HAP-1 (cell line): ENCODE measurements at regions not wholly inside any gene's neighbourhood (a gene's known extent, or its start where the extent isn't known, plus 50 kb on each side); places are given as distances from the start of the nearest gene placed in this dataset.
"Not testable (repeated sequence)": the region's sequence is repeated elsewhere in the genome, so short reads cannot be mapped to it uniquely, and the experiment has no call there.

Experiments used
- DNase-seq, 2 experiments: peaks; one replicate each; pipeline ENCODE4 v3.0.0-alpha.2; 2016 to 2020; ENCODE audit warnings: low spot score in 2 of 2
- H3K27me3 ChIP-seq: fragments of 250-450 bp; sonication (Bioruptor Pico); 2 replicates; pipeline ENCODE4 v1.5.1; 2020; ENCODE audit warnings: low read depth, mild to moderate bottlenecking, moderate library complexity
- H3K36me3 ChIP-seq: fragments of 250-450 bp; sonication (Bioruptor Pico); replicated peaks from 2 replicates; pipeline ENCODE4 v1.5.1; 2020; ENCODE audit warnings: mild to moderate bottlenecking
- H3K4me1 ChIP-seq: fragments of 250-450 bp; sonication (Bioruptor Pico); 2 replicates; pipeline ENCODE4 v1.5.1; 2020; ENCODE audit warnings: mild to moderate bottlenecking
- H3K4me3 ChIP-seq: fragments of 250-450 bp; sonication (Bioruptor Pico); 2 replicates; pipeline ENCODE4 v1.5.1; 2020; ENCODE audit warnings: mild to moderate bottlenecking, moderate library complexity
- H3K9me3 ChIP-seq: fragments of 250-450 bp; sonication (Bioruptor Pico); 2 replicates; pipeline ENCODE4 v1.5.1; 2020; ENCODE audit warnings: mild to moderate bottlenecking, moderate library complexity
- in situ Hi-C: fragments of 300-500 bp; cut with MboI; formaldehyde crosslinking; loops from 3 replicates; pipeline ENCODE4 v1.14.3; 2020; ENCODE audit warnings: low sequenced_read_pairs, inconsistent platforms, mixed read lengths

DNA sequence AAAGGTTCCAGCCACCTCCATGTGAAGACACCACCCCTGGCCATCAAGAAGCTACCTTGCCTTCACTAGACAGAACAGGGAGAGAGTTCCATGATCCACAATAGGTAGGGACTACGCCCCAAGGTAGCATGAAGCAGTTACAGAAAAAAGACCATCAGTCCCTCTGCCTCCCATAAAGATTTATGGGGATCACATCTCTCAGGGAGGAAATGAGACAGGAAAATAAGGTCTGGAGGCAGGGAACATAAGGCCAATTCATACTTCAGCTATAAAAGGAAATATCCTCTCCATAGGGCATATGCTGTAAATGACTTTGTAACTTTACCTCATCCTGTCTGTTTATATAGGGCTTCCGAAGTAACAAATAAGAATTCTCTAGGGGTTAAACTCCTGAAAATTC is 129.4 kb downstream of the OR2B2 start:
- Histone ChIP-seq H3K27me3 (no peaks in the 10 kb centered on the region), H3K9me3 (no peaks in the 10 kb centered on the region), H3K36me3 (no peaks in the 10 kb centered on the region), H3K4me3 (no peak overlapping the region), H3K4me1 (peaks cover 11% of the 10 kb centered on the region)
- in situ Hi-C loops, result no loop called here
- no peak for DNase-seq

DNA sequence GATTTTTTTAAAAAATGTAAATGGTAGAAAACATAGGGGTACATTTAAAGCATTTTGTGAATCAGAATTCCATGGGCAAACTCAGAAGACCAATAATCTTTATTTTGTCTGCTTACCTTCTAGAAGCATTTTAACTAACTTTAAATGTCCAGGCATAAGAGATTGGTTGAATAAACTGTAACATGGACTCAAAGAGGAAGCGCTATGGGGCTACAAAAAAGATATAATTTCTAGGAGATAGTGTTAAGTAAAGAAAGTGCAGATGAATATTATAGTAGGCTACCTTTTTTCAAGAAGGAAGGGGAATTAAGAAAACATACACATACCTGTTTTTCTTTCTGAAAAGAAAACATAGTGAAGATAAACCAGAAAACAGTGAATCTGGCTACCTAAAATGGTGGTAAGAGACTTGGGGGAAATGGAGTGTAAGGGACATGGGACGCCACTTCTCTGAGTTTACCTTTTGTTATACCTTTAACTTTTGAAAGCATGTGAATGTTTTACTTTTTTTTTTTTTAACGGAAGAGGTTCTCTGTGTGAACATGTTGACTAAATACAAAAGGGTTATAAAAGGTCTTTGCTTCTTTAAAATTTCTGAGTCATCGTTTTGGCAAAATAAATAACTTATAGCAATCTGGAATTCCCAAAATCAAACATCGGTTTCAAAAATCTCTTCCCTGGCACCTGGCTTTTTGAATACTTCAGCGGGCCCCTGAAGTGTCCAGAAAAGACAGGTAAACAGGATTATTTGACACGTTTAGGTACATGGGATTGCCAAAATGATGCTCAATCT is 133.4 kb downstream of the OR2B2 start:
- H3K27me3 ChIP-seq, result no peaks in the 10 kb centered on the region
- H3K4me1 ChIP-seq, result peaks cover 16% of the 10 kb centered on the region
- in situ Hi-C loops, result no loop called here
- no peak for DNase-seq
- no peak overlapping the region for H3K4me3 ChIP-seq
- H3K36me3 ChIP-seq, result no peaks in the 10 kb centered on the region
- 0 out of 2 replicates have a peak, but pooled peaks cover 2% of the 10 kb centered on the region for H3K9me3 ChIP-seq

DNA sequence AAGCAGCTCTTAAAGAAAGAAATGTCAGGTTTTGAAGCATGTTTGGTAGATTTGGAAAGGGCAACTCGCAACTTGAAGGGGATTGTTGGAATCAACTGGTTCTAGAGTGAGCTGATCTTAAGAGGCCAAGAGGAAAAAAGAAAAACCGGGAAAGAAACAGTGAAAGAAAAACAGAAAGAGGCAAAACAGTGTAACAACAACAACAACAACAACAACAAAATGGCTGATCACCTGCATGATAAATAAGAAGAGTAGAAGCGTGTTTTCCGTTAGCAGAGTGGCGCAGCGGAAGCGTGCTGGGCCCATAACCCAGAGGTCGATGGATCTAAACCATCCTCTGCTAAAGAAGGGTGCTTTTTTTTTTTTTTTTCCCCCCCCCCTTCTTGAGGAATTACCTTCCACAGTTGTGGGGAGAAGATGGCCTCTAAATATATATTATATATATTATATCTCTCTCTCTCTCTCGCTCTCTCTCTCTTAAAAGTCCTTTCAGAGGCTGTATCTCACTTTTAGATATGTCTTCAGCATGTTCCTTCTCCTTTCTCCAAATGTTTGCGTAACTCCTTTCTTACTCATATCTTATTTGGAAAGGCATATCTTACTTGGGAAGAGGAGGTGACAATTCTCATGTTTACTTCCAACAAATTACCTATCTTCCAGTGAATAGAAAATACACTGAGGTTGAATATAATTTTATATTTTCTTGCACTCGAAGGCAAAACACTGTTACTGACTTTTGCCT is 134.4 kb downstream of the OR2B2 start:
- Histone ChIP-seq H3K36me3 (no peaks in the 10 kb centered on the region), H3K4me3 (no peak overlapping the region), H3K4me1 (peaks cover 16% of the 10 kb centered on the region), H3K27me3 (no peaks in the 10 kb centered on the region), H3K9me3 (0 out of 2 replicates have a peak, but pooled peaks cover 2% of the 10 kb centered on the region)
- in situ Hi-C loops, result no loop called here
- peak in 1 of 2 experiments; percentile 30 for DNase-seq

DNA sequence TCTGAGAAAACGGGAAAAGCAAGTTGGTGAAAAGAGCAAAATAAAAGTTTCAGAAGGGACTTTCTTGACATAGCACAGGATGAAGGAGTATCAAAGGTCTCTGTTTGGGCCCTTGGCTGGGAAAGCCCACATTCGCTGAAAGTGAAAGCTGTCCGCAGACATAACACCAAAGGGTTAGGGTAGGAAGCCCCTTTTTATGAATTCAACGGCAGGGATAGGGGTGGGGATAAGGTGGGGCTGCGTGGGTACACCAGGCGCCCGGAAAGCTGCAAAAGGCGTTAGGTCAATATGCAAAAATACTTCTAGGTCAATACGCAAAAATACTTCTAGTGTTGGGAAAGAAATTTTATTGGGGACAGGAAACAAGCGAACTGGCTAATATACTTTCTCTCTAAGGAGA is 135.1 kb downstream of the OR2B2 start:
- DNase-seq, result no peak
- no peak overlapping the region for H3K4me3 ChIP-seq
- peaks cover 18% of the 10 kb centered on the region for H3K4me1 ChIP-seq
- in situ Hi-C loops, result no loop called here
- no peaks in the 10 kb centered on the region for H3K27me3 ChIP-seq
- no peaks in the 10 kb centered on the region for H3K36me3 ChIP-seq
- 0 out of 2 replicates have a peak, but pooled peaks cover 2% of the 10 kb centered on the region for H3K9me3 ChIP-seq

DNA sequence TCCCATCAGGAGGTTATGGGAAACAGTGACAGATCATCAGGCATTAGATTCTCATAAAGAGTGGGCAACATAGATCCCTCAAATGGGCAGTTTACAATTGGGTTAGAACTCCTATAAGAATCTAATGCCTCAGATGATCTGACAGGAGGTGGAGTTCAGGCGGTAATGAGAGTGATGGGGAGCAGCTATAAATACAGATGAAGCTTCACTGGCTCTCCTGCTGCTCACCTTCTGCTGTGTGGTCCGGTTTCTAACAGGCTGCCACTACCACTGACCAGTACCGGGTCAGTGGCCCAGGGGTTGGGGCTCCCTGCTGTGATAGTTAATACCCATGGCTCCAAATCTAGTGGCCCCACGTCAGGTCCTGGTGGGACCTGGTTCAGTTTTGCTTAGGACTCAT is 135.7 kb downstream of the OR2B2 start:
- no peak overlapping the region for H3K4me3 ChIP-seq
- H3K36me3 ChIP-seq, result no peaks in the 10 kb centered on the region
- 0 out of 2 replicates have a peak, but pooled peaks cover 2% of the 10 kb centered on the region for H3K9me3 ChIP-seq
- H3K4me1 ChIP-seq, result peaks cover 18% of the 10 kb centered on the region
- H3K27me3 ChIP-seq, result no peaks in the 10 kb centered on the region
- in situ Hi-C loops, result no loop called here
- DNase-seq, result no peak

DNA sequence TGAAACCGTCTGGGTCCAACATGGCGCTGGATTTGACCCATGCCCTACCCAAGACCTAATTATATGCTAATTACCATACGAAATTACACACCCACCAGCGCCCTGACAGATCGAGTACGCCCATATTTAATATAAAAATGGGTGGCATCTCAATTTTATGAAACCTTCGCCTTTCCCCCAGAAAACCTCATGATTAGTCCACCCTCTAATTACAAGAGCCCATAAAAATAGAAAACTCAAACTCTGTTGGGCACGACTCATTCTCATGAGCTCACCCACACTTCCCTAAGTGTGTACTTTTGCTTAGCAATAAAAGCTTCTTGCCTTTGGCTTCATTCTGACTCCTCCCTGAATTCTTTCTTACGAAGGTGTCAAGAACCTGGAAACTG is 136.4 kb downstream of the OR2B2 start:
- H3K4me3 ChIP-seq, result no peak overlapping the region
- no peaks in the 10 kb centered on the region for H3K27me3 ChIP-seq
- in situ Hi-C loops, result no loop called here
- peaks cover 12% of the 10 kb centered on the region for H3K4me1 ChIP-seq
- no peaks in the 10 kb centered on the region for H3K36me3 ChIP-seq
- no peak for DNase-seq
- 0 out of 2 replicates have a peak, but pooled peaks cover 2% of the 10 kb centered on the region for H3K9me3 ChIP-seq

DNA sequence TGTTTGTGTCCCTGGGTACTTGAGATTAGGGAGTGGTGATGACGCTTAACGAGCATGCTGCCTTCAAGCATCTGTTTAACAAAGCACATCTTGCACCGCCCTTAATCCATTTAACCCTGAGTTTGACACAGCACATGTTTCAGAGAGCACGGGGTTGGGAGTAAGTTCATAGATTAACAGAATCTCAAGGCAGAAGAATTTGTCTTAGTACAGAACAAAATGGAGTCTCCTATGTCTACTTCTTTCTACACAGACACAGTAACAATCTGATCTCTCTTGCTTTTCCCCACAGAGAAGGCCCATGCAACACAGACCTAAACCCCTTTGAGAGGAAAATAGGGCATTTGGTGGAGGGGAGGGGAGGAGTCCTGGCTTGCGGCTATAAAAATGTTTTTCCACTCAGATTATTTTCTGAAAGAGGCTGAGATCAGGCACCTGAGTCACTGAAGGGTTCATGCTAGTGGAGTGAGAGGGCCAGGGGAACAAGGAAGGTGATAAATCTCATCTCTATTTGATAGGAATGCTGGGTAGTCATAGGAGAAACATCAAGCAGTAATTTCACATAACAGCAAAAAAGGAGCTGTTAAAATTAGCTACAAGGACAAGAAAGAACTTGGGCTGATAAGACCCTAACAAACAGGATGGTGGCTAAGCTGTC is 136.9 kb downstream of the OR2B2 start:
- H3K36me3 ChIP-seq, H3K4me3 ChIP-seq, in situ Hi-C loops: not testable (repeated sequence)

DNA sequence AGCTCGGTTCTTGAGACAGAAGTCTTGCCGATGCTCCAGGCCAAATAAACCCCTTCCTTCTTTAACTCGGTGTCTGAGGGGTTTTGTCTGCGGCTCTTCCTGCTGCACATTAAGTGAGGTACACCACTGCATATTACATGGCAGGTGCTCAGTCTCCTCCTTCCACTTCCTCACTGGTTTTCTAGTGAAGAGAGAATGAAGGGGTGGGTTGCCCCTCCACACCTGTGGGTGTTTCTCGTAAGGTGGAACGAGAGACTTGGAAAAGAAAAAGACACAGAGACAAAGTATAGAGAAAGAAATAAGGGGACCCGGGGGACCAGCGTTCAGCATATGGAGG is 138.0 kb downstream of the OR2B2 start:
- H3K27me3 ChIP-seq, H3K4me1 ChIP-seq, H3K36me3 ChIP-seq, H3K9me3 ChIP-seq, in situ Hi-C loops, DNase-seq, H3K4me3 ChIP-seq: not testable (repeated sequence)

More for the DNA sequence above, 136.9 kb downstream of the OR2B2 start:
- not testable (repeated sequence) for H3K4me1 ChIP-seq, H3K27me3 ChIP-seq, DNase-seq, H3K9me3 ChIP-seq

DNA sequence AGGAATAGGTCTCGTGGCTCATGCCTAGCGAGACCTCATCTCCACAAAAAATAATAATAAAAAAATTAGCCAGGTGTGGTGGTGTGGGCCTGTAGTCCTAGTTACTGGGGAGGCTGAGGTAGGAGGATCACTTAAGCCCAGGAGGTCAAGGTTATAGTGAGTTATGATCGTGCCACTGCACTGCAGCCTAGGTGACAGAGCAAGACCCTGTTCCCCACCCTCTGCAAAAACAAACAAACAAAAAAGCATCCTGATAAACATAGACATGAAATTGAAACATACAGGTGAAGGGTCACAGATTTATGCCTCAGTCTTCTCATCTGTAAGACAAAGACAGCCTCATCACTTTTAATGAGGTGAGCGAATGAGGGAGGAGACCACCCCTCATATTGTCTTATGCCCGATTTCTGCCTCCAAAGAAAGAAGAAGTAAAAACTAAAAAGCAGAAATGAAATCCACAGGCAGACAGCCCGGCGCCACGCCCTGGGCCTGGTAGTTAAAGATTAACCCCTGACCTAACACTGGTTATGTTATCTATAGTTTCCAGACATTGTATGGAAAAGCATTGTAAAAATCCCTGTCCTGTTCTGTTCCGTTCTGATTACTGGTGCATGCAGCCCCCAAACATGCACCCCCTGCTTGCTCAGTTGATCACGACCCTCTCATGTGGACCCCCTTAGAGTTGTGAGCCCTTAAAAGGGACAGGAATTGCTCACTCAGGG is 138.5 kb downstream of the OR2B2 start:
- H3K4me3 ChIP-seq, H3K36me3 ChIP-seq, DNase-seq, in situ Hi-C loops, H3K9me3 ChIP-seq, H3K27me3 ChIP-seq, H3K4me1 ChIP-seq: not testable (repeated sequence)

DNA sequence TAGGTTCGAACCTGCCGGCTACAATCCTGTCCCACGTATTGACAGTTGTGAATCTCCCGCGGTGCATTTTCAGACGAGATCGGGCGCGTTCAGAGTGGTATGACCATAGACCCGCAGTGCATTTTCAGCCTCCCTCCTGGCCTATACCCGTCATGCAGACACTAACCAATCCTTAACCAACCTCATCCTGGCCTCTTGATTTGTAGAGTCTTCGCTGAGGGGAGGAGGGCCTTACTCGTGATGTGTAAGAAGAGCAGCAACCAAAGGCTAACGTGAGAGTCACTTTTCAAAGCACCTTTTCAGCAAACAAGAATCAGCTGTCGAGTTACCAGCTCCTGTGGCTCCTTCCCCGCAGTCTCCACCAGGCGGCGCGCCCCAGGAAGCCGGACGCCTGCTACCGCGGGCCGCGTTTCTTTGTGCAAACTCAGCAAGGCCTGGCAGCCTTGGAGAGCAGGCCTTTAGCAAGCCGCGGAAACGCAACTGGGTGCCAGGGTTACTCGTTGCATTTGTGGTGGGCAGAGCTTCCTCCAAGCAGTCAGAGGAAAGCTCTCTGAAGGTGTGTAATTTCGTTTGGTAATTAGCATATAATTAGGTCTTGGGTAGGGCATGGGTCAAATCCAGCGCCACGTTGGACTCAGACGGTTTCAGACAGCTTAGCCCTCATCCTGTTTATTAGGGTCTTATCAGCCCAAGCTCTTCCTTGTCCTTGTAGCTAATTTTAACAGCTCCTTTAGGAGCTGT is 139.8 kb downstream of the OR2B2 start:
- peaks cover 8% of the 10 kb centered on the region for H3K4me1 ChIP-seq
- H3K36me3 ChIP-seq, result no peaks in the 10 kb centered on the region
- in situ Hi-C loops, result no loop called here
- H3K9me3 ChIP-seq, result 0 out of 2 replicates have a peak, but pooled peaks cover 2% of the 10 kb centered on the region
- no peaks in the 10 kb centered on the region for H3K27me3 ChIP-seq
- peak; percentile 55 to 89 for DNase-seq
- no peak overlapping the region for H3K4me3 ChIP-seq

DNA sequence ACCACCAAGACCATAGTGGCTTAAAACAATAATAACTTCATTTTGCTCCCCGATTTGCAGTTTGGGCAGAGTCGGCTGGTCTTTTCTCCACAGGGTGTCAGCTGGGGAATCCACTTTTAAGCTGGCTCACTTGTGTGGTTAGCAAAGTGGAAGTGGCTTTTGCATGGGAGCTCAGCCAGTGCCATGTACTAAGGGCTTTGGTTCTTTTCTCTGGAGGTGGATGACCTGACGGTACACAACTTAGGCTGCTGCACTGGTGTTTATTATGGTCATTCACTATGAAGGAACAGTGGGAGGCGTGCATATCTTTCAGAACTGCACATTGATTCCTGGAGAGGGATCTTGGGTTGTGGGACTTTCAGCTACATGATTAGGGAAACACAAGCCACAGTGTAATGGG is 141.0 kb downstream of the OR2B2 start:
- Histone ChIP-seq H3K9me3 (0 out of 2 replicates have a peak, but pooled peaks cover 2% of the 10 kb centered on the region), H3K36me3 (no peaks in the 10 kb centered on the region), H3K4me1 (peaks cover 8% of the 10 kb centered on the region), H3K27me3 (no peaks in the 10 kb centered on the region), H3K4me3 (no peak overlapping the region)
- in situ Hi-C loops, result no loop called here
- DNase-seq, result no peak

DNA sequence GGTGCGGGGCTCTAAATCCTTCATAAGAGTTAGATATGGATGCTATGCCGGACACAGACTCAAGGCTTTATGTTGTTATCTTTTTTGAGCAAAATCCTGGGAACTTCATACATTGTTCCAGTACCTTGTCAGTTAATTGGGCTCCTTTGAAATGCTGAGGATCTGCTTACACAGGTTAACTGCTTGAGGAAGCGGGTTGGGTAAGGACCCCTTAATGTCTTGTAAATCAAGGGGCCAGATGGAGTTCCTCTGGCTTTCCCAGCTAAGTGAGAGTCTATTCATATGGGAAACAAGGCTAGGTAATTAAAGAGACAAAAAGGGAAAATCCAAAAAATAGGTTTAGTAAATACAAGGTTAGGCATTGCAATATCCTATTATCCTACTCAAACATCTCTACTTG is 141.5 kb downstream of the OR2B2 start:
- Histone ChIP-seq H3K36me3 (no peaks in the 10 kb centered on the region), H3K27me3 (no peaks in the 10 kb centered on the region), H3K9me3 (0 out of 2 replicates have a peak, but pooled peaks cover 2% of the 10 kb centered on the region), H3K4me3 (no peak overlapping the region), H3K4me1 (peaks cover 8% of the 10 kb centered on the region)
- in situ Hi-C loops, result no loop called here
- DNase-seq, result peak; percentile 26 to 50

DNA sequence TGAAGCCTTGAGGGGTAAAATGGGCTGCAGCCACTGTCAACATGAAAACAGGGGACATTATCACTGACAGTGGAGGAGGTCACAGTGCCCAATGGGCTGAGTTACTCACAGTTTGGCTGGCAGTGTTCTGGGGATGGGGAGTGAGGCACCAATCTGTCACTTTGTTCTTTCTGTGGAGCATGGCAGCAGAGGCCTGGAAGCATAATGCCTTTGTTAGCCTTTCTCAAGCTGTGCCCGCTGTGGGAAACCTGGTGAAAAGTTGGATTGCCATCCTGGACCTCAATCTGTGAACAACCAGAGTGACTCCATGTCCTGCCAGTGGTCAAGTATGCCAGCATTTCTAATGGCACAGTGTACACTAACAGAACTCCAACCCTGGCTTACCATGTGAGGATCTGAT is 143.6 kb downstream of the OR2B2 start:
- no peaks in the 10 kb centered on the region for H3K27me3 ChIP-seq
- H3K4me3 ChIP-seq, result no peak overlapping the region
- H3K9me3 ChIP-seq, result no peaks in the 10 kb centered on the region
- H3K4me1 ChIP-seq, result peaks cover 3% of the 10 kb centered on the region
- no peaks in the 10 kb centered on the region for H3K36me3 ChIP-seq
- DNase-seq, result no peak
- in situ Hi-C loops, result no loop called here
